ENCODE measurements at regions not wholly inside any gene's neighbourhood (a gene's known extent, or its start where the extent isn't known, plus 50 kb on each side); places are given as distances from the start of the nearest gene placed in this dataset.

- TF ChIP-seq, protein P1, sequence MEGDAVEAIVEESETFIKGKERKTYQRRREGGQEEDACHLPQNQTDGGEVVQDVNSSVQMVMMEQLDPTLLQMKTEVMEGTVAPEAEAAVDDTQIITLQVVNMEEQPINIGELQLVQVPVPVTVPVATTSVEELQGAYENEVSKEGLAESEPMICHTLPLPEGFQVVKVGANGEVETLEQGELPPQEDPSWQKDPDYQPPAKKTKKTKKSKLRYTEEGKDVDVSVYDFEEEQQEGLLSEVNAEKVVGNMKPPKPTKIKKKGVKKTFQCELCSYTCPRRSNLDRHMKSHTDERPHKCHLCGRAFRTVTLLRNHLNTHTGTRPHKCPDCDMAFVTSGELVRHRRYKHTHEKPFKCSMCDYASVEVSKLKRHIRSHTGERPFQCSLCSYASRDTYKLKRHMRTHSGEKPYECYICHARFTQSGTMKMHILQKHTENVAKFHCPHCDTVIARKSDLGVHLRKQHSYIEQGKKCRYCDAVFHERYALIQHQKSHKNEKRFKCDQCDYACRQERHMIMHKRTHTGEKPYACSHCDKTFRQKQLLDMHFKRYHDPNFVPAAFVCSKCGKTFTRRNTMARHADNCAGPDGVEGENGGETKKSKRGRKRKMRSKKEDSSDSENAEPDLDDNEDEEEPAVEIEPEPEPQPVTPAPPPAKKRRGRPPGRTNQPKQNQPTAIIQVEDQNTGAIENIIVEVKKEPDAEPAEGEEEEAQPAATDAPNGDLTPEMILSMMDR (conservative IDR thresholded peaks at IDR 0.05; ENCODE audit: low read depth, low read length), result no peak
- TF ChIP-seq EZH2 (IDR thresholded peaks at IDR 0.05; ENCODE audit: low read length, unreplicated experiment) (no peak), EZH2phosphoT487 (IDR thresholded peaks at IDR 0.05; ENCODE audit: borderline replicate concordance, low read length) (no peak)
Measured at GRCh38 chr18:39340418-39340817, 1774.8 kb upstream of the CELF4 start.
